ENCODE measurements at regions not wholly inside any gene's neighbourhood (a gene's known extent, or its start where the extent isn't known, plus 50 kb on each side); places are given as distances from the start of the nearest gene placed in this dataset.
"Not testable (repeated sequence)": the region's sequence is repeated elsewhere in the genome, so short reads cannot be mapped to it uniquely, and the experiment has no call there.

GRCh38 chr2:14074691-14075090, 557.8 kb upstream of the LRATD1 start:
- no peak for DNase-seq (ENCODE audit: low spot score)

- no peak for DNase-seq (ENCODE audit: low spot score)
These were observed 552.9 kb upstream of the LRATD1 start for GRCh38 chr2:14079576-14079975.

- no peak for DNase-seq (ENCODE audit: low spot score)
These were observed 551.0 kb upstream of the LRATD1 start for GRCh38 chr2:14081521-14081920.

- DNase-seq (ENCODE audit: low spot score) = no peak
These were observed 549.9 kb upstream of the LRATD1 start for GRCh38 chr2:14082640-14083039.

- no peak for DNase-seq (ENCODE audit: low spot score)
These were observed 537.9 kb upstream of the LRATD1 start for GRCh38 chr2:14094592-14094991.

GRCh38 chr2:14099101-14099500, 533.4 kb upstream of the LRATD1 start:
- not testable (repeated sequence) for DNase-seq (ENCODE audit: low spot score)

- no peak for DNase-seq (ENCODE audit: low spot score)
These were observed 518.2 kb upstream of the LRATD1 start for GRCh38 chr2:14114275-14114674.

- DNase-seq (ENCODE audit: low spot score) = no peak
These were observed 512.1 kb upstream of the LRATD1 start for GRCh38 chr2:14120376-14120775.

GRCh38 chr2:14123436-14124103, 508.9 kb upstream of the LRATD1 start:
- DNase-seq (ENCODE audit: low spot score) = no peak

GRCh38 chr2:14125624-14126293, 506.8 kb upstream of the LRATD1 start:
- no peak for DNase-seq (ENCODE audit: low spot score)

GRCh38 chr2:14126846-14127245, 505.7 kb upstream of the LRATD1 start:
- no peak for DNase-seq (ENCODE audit: low spot score)

- no peak for DNase-seq (ENCODE audit: low spot score)
These were observed 504.8 kb upstream of the LRATD1 start for GRCh38 chr2:14127765-14128164.

- DNase-seq (ENCODE audit: low spot score) = no peak
These were observed 500.1 kb upstream of the LRATD1 start for GRCh38 chr2:14132386-14132785.

- no peak for DNase-seq (ENCODE audit: low spot score)
These were observed 497.7 kb upstream of the LRATD1 start for GRCh38 chr2:14134771-14135170.

- no peak for DNase-seq (ENCODE audit: low spot score)
These were observed 496.5 kb upstream of the LRATD1 start for GRCh38 chr2:14136030-14136429.

GRCh38 chr2:14137643-14138042, 494.9 kb upstream of the LRATD1 start:
- no peak for DNase-seq (ENCODE audit: low spot score)

- no peak for DNase-seq (ENCODE audit: low spot score)
These were observed 492.4 kb upstream of the LRATD1 start for GRCh38 chr2:14140009-14140550.

- DNase-seq (ENCODE audit: low spot score) = no peak
These were observed 489.1 kb upstream of the LRATD1 start for GRCh38 chr2:14143435-14143834.

- DNase-seq (ENCODE audit: low spot score) = no peak
These were observed 484.3 kb upstream of the LRATD1 start for GRCh38 chr2:14148216-14148615.

GRCh38 chr2:14157816-14158215, 474.7 kb upstream of the LRATD1 start:
- no peak for DNase-seq (ENCODE audit: low spot score)

GRCh38 chr2:14180333-14180732, 452.2 kb upstream of the LRATD1 start:
- no peak for DNase-seq (ENCODE audit: low spot score)

GRCh38 chr2:14182227-14182946, 450.1 kb upstream of the LRATD1 start:
- no peak for DNase-seq (ENCODE audit: low spot score)

- no peak for DNase-seq (ENCODE audit: low spot score)
These were observed 446.6 kb upstream of the LRATD1 start for GRCh38 chr2:14185906-14186305.
